KOPT-K1 (cell line): ENCODE measurements at regions not wholly inside any gene's neighbourhood (a gene's known extent, or its start where the extent isn't known, plus 50 kb on each side); places are given as distances from the start of the nearest gene placed in this dataset.

Experiments used
- H3K27ac ChIP-seq: fragments of 200-600 bp; sonication (generic); 2 replicates; pipeline ENCODE4 v1.5.1; 2016; ENCODE audit warnings: antibody characterized with exemption, mild to moderate bottlenecking, low read depth, low read length; ENCODE audit not compliant: poor library complexity, severe bottlenecking
- H3K36me3 ChIP-seq: fragments of 200-600 bp; sonication (generic); 2 replicates; pipeline ENCODE4 v1.5.1; 2017; ENCODE audit warnings: antibody characterized with exemption, mild to moderate bottlenecking, low read length, moderate library complexity; ENCODE audit not compliant: insufficient read depth
- H3K9me3 ChIP-seq: fragments of 200-600 bp; sonication (generic); 2 replicates; pipeline ENCODE4 v1.5.1; 2017; ENCODE audit warnings: antibody characterized with exemption, low read length, mild to moderate bottlenecking; ENCODE audit not compliant: insufficient read depth, poor library complexity, severe bottlenecking

DNA sequence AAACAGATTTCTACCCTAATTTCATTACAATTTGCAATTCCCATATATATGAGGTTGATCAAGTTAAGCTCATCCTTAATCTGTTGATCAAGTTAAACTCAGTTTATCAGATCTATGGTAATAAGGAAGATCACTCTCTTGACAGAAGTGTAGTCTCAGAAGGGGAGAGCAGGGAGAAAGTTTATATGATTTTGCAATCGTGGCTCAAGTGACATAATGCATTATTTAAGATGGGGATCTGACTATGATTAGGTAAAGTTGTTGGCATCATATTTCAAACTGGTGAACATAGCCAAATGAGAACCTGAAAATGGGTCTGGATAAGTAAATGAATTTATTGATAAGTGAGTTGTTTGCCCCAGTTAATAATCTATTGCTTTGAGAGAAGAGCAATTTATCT is 995.3 kb downstream of the OTOL1 start:
- Histone ChIP-seq H3K9me3 (no peaks in the 10 kb centered on the region), H3K27ac (no peak overlapping the region), H3K36me3 (no peaks in the 10 kb centered on the region)

DNA sequence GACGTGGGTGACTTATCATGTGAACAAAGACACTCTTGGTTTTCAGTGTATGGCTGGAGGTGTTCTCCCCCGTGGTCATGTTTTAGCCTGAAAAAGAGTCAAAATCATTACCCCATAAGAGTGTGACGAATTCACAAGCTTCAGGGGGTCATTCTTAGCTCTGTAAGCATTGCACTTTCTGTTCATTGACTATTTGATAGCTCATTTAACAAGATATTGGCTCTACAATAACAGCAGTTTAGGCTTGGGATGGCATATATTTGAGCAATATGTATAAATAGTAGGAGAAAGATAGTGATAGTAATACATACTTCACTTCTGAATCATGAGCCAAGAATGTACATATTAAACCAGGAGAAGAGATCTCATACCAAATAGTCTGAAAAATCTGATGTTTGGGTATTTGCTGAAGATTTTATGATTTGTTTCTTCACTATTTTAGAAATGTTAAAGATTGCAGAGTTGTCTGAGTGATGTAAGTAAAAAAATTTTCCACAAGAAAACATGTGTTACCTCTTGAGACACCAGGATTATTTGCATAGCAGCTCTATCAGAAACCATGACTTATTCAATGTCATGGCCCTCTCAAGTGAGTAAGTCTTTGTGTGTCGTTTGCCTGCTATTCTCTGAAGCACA is 996.0 kb downstream of the OTOL1 start:
- H3K27ac ChIP-seq: no peak overlapping the region
- no peaks in the 10 kb centered on the region for H3K36me3 ChIP-seq
- no peaks in the 10 kb centered on the region for H3K9me3 ChIP-seq

DNA sequence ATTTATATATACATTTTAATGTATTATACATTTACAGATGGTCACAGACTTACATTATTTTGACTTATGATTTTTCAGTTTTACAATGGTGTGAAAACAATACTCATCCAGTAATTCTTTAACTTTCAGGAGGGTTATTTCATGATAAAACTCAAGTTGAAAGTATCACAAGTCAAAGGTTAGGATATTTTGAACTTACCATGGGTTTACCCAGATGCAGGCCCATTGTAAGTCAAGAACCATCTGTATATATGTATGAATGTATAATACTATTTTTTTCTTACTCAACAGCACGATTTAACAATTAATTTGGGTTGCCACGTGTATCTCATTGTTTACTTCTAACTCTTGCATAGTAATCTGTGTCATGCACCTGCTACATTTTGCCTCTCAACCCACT is 1002.0 kb downstream of the OTOL1 start:
- Histone ChIP-seq H3K9me3 (no peaks in the 10 kb centered on the region), H3K36me3 (no peaks in the 10 kb centered on the region), H3K27ac (no peak overlapping the region)

DNA sequence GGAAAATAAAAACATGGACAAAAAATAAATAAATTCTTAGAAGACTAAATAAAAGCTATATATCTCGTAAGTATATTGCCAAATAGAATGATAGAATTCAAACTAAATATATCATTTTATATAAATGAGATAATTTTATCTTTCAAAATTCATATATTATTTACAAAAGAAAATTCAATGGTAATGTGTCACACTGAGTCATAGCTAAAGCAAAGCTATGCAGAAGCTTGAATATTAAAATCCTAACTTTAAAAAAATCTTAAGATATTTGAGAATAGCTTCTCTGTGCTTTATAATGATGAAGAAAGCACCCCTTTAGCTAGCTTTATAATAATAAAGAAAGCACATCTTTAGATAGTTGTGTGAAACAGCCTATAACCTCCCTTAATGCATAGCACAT is 1010.8 kb downstream of the OTOL1 start:
- Histone ChIP-seq H3K27ac (no peak overlapping the region), H3K9me3 (no peaks in the 10 kb centered on the region)

DNA sequence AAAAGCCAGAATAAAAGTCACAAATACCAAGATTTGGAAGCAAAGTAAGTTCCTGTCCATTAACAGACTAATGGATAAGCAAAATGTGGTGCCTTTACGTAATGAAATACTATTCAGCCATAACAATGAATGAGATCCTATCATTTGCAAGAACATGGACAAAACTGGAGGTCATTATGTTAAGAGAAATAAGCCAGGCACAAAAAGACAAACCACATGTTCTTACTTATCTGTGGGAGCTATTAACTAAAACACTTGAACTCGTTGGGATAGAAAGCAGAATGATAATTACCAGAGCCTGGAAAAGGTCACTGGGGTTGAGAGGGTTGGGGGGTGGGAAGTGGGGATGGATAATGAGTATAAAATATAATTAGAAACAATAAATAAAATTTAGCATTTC is 1015.9 kb downstream of the OTOL1 start:
- H3K27ac ChIP-seq: no peak overlapping the region
- no peaks in the 10 kb centered on the region for H3K36me3 ChIP-seq
- no peaks in the 10 kb centered on the region for H3K9me3 ChIP-seq

More for the DNA sequence above, 1010.8 kb downstream of the OTOL1 start:
- H3K36me3 ChIP-seq: no peaks in the 10 kb centered on the region

DNA sequence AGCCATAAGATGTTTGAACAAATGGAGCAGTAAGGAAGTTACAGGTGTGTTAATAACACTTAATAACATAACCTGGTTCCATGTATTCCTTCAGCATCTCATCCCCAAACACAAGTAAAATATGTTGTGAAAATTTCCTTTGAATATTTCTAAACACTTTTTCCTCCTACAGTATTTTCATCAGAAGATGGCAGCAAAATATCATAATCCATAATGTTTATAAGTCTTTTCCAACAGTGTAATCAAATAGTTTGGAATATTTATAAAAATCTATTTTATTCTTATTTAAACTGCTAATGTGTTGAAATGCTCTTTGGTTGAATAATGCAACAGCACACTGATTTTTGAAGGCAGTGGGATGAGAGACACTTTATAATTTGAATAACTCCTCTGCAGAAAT is 1020.5 kb downstream of the OTOL1 start:
- Histone ChIP-seq H3K36me3 (no peaks in the 10 kb centered on the region), H3K9me3 (no peaks in the 10 kb centered on the region), H3K27ac (no peak overlapping the region)

DNA sequence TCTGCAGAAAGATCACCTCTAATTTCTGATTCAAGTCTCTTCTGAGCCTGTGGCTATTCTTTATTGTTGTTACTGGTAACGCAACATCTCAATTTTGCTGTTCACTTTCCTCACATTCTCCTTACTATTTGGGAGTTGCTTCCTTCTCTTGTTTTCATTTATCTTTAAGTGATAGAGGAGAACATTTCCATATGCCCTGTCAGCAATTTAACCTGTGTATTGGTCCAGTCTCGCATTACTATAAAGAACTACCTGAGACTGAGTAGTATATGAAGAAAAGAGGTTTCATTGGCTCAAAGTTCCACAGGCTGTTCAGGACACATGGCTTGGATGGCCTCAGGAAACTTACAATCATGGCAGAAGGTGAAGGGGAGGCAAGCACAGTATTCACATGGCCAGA is 1025.1 kb downstream of the OTOL1 start:
- Histone ChIP-seq H3K9me3 (no peaks in the 10 kb centered on the region), H3K36me3 (no peaks in the 10 kb centered on the region), H3K27ac (no peak overlapping the region)

DNA sequence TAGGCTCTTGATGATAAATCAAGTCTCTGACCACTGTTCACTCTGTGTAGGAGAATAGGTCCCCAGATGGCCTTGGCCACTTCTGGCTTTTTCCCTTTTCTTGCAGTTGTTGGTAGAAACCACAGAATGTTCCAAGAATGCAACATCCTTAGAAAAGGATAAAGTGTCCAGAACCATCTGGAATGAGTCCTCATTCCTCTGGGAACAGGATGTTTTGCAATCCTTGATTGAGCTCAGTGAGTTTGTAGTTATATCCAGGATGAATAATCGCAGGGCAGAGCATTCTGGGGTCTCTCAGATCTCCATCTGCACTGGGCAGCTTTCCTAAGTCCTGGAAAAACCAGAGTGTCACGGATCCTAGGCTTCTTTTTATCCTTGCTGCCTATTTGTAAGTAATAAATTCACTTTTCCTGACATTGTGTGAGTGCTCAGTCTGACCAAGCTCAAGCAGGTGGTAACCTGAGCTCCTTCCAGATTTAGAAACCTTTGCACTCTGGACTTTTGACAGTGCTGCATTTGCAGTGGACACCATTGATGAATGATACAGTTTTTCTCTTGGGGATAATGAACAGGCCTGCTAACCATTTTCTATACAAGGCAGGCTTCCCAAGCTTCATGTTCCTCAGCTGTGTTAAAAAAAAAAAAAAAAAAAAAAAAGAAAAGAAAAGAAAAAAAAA is 1028.6 kb downstream of the OTOL1 start:
- H3K36me3 ChIP-seq: no peaks in the 10 kb centered on the region
- no peaks in the 10 kb centered on the region for H3K9me3 ChIP-seq
- no peak overlapping the region for H3K27ac ChIP-seq

DNA sequence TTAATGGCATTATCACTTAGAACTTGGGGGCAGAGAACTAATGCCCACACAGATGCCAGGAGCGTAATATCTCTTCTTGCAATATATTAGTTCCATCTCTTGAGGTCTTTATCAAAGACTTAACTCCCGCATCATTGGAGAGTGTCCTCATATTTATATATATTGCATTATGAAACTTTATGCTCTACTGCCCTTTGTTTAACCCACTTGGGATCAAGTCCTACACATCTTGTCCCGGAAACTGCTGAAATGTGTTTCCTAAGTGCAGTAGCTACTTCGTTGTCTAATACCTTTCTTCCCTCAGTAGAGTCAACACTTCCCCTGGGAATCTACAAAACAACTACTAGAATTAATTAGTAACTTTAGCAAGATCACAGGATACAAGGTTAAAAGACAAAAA is 1029.2 kb downstream of the OTOL1 start:
- Histone ChIP-seq H3K9me3 (no peaks in the 10 kb centered on the region), H3K27ac (no peak overlapping the region), H3K36me3 (no peaks in the 10 kb centered on the region)

DNA sequence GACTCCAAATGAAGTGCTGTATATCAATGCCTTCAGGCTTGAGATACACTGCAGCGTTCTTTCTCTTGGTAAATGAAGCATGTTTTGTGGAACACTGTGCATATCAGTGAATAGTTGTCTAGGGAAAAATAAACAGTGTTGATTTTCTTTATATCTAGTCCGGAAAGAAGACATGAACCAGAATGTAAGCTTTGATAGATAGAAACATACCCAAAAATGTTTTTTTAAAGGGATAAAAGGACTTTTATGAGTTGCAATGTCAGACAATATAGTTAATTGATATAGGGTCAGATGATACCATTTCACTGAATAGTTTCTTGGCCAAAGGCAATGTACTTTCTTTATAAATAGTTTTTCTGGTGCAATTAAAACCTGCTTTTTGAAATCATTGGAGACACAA is 1037.8 kb downstream of the OTOL1 start:
- no peaks in the 10 kb centered on the region for H3K36me3 ChIP-seq
- H3K27ac ChIP-seq: no peak overlapping the region
- no peaks in the 10 kb centered on the region for H3K9me3 ChIP-seq

DNA sequence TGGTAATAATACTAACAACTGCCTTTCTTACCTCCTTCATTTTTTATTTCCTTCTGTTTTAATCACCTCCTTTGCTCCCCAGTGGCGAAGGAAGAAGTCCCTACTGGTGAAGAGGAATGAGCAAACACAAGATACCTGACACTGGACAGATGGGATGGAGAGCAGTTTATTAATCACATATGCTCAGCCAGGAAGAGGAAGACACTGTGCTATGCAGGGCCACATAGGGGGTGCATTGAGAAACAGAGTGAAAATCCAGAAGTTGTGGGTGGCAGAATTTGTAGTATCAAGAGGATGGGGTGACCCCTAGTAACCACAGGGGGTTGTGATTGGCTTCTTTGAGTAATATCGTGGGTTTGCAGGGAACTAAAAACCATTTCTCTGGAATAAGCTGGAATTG is 1041.9 kb downstream of the OTOL1 start:
- no peaks in the 10 kb centered on the region for H3K9me3 ChIP-seq
- H3K27ac ChIP-seq: no peak overlapping the region
- no peaks in the 10 kb centered on the region for H3K36me3 ChIP-seq

DNA sequence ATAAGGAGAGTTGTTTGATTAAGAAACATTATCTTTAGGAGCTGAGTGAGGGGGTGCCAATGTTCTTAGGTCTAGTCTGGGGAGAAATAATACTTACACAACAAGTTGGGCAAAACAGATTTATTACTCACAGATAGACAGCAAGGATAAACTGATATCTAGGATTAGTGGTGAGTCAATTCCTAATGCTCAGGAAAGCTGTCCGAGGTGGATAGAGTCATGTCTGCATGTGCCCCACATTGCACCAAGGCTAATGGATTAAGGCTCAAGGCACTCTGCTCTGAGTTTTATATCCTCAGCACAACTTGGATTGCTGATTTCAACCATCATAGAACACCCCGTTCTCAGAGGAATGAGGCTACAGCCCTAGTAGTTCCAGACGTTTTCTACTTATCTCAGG is 1042.3 kb downstream of the OTOL1 start:
- Histone ChIP-seq H3K27ac (no peak overlapping the region), H3K36me3 (no peaks in the 10 kb centered on the region), H3K9me3 (no peaks in the 10 kb centered on the region)

DNA sequence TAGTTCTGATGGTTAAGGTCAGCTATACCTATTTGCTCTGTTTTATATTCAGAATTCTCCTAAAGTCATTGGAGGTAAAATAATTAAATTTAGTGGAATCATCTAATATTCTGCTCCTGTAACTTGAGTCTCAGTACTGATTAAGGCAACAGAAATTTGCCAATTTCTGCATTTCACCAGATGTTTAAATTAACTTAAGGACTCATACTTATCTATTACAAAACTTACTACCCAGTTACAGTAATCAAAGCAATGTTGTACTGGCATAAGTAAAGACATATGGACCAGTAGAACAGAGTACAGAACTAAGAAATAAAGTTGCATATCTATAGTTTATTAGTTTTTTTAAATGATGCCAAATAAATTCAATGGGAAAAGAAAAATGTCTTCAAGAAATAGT is 1043.8 kb downstream of the OTOL1 start:
- H3K9me3 ChIP-seq: no peaks in the 10 kb centered on the region
- H3K27ac ChIP-seq: no peak overlapping the region
- no peaks in the 10 kb centered on the region for H3K36me3 ChIP-seq

DNA sequence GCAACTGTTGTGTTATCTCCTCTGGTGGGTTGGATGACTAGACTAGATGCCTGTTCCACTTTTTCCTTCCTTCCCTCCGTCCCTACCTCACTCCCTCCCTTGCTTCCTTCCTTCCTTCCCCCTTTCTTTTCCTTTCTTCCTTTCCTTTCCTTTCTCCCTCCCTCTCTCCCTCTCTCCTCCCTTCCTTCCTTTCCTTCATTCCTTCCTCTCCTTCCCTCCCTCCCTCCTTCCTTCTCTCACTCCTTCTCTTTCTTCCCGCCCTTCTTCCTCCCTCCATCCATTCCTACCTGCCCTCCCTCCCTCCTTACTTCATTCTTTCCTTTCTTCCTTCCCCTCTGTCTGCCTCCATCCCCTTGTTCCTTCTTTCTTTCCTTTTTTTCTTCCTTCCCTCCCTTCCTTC is 1045.3 kb downstream of the OTOL1 start:
- Histone ChIP-seq H3K36me3 (no peaks in the 10 kb centered on the region), H3K9me3 (no peaks in the 10 kb centered on the region), H3K27ac (no peak overlapping the region)

DNA sequence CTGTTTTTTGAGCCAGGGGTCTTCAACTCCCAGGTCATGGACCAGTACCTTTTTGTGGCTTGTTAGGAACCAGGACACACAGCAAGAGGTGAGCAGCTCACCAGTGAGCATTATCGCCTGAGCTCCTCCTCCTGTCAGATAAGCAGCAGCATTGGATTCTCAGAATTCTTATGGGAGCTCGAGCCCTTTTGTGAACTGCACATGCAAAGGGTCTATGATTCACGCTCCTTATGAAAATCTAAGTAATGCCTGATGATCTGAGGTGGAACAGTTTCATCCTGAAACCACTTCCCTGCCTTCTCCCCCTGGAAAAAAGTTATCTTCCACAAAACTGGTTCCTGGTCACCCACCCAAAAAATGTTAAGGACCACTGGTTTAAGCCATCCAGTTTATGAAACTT is 1047.6 kb downstream of the OTOL1 start:
- no peaks in the 10 kb centered on the region for H3K36me3 ChIP-seq
- H3K9me3 ChIP-seq: peaks cover 5% of the 10 kb centered on the region
- no peak overlapping the region for H3K27ac ChIP-seq

DNA sequence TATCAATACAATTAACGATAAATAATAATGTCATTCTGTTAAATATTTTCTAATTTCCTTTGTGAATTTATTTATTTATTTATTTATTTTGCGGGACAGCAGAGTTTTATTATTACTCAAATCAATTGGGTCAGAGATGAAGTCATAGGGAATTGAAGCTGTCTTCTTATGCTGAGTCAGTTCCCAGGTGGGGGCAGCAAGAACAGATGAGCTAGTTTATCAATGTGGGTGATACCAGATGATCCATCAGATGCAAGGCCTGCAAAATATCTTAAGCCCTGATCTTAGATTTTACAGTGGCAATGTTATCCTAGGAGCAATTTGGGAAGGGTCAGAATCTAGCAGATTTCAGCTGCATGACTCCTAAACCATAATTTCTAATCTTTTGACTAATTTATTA is 1050.3 kb downstream of the OTOL1 start:
- peaks cover 5% of the 10 kb centered on the region for H3K9me3 ChIP-seq
- H3K27ac ChIP-seq: no peak overlapping the region
- no peaks in the 10 kb centered on the region for H3K36me3 ChIP-seq
